Inflammatory macrophage treated with lipopolysaccharide for 1 hour (primary cell): ENCODE measurements at regions not wholly inside any gene's neighbourhood (a gene's known extent, or its start where the extent isn't known, plus 50 kb on each side); places are given as distances from the start of the nearest gene placed in this dataset.
"Not testable (repeated sequence)": the region's sequence is repeated elsewhere in the genome, so short reads cannot be mapped to it uniquely, and the experiment has no call there.

Experiments used
- DNase-seq, 2 donors: peaks; one replicate each; pipeline ENCODE4 v3.0.0-alpha.2; 2020 to 2022

DNA sequence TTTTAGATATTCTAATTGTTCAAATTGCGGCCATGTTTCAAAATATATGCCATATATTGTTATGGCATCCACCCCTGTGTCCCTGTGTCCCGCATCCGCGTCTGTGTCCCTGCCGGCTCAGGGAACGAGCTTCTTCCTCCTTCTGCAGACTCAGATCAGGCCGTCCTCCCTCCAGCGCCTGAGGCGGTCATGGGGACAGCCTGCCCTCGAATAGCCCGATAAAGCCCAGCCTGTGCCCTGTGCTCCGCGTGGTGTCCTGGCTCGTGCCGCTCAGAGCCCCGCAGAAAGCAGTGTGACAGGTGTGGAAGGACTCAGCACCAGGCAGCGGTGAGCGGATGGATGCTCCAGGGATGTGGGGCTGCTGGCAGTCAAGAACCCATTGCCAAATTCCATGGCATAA lies 663.4 kb upstream of the DEFB115 start:
- no peak for DNase-seq

DNA sequence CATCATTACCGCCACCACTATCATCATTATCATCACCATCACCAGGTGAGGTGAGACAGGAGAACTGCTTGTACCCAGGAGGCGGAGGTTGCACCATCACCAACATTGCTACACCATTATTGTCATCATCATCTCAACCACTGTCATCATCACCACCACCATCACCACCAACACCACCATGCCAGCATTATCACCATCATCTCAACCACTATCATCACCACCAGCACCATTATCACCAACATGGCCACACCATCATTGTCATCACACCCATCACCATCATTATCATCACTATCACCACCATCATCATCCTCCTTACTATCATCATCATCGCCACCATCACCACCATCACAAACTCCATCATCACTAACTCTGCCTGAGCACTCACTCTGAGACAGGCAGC lies 661.8 kb upstream of the DEFB115 start:
- DNase-seq: no peak

DNA sequence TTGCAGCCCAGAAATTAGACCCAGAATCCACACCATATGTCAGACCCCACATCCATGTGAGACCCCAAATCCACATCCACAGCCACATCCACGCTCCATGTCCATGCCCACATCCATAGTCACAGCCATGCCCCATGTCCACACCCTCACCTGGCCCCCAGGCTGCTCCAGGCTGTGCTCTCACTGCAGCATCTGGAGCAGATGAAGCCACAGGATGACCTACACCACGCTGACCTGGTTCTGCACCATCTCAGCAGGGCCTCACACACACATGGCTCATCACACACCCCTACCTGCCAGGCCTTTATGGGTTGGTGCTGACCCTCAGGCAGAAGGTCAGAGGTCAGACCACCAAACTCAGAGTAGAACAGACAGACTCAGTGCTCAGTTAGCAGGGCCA lies 660.0 kb upstream of the DEFB115 start:
- DNase-seq: not testable (repeated sequence)

DNA sequence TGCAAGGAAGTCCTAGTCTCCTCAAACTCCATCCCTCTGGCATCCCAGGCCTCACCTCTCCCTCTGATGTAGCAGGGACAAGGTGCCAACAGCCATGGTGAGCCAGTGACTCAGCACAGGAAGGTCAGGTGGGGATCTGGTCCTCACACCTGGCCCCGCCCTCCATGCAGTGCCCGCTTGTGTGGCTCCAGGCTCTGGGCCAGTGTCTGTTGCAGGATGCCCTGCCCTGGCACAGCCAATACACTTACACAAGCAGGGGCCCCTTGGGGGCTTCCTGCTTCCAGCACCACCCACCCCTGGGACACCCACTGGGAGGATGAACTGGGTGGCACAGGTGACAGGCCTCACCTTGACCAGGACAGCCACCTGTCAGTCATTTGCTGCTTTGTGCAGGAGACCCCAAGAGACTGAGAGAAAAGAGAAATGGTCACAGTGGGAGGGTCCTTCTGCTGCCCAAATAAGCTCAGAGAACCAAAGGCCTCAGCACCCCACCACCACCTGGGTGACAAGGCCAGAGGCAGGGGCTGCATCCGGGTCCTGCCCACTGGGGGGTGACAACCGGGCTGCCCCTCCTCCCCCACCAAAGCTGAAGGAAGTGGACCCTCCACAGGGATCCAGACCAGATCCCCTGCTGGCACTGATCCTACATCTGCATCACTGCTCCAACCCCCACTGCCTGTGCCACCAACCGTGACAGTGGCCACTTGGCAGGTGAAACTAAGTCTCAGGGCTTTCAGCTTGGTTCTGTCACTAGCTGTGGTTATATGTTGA lies 658.8 kb upstream of the DEFB115 start:
- DNase-seq: no peak

DNA sequence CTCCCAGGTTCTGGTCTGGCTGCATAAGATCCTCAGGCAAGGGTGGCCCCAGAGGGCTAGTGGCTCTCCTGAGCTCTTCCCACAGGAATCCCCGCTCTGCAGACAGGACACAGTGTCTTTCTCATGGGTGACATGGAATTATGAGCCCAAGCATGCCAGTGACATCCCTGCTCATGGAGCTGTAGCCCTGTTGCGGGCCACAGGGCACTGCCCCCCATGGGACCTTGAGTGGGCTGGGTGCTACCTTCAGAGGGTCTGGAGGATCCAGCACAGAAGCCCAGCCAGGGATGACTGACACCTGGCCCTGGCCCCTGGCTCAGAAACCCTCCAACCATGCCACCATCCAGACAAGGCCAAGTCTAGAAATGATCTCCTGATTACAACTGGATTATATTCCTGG lies 657.5 kb upstream of the DEFB115 start:
- DNase-seq: no peak

DNA sequence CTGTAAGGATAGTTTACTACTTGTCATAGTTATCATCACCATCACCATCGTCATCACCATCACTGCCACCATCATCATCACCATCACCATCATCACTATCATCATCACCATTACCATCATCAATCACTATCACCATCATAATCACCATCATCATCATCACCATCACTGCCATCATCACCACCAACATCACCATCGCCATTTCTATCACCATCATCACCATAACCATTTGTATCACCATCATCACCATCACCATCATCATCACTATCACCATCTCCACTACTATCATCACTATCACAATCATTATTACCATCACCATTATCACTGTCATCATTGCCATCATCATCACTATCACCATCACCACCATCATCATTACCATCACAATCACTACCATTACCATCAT lies 655.5 kb upstream of the DEFB115 start:
- no peak for DNase-seq

DNA sequence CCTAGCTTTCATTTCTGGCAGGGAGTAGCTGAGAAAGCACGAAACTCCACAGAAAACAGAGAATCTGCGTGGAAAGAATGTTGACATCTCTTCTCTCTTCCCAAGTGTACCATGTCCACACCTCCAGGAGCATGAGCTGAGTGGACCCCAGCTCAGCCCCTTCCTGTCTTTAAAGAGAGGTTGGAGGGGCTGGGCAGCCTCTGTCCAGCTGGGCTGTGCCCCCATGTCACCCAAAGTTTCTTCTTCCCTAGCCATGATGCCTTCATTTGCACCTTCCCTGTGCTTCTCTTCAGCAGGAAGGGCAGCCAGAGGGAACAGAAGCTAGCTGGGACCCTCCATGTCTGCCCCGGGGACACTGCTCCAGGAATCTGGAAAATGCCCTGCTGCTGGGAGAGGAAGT lies 655.0 kb upstream of the DEFB115 start:
- DNase-seq: no peak

DNA sequence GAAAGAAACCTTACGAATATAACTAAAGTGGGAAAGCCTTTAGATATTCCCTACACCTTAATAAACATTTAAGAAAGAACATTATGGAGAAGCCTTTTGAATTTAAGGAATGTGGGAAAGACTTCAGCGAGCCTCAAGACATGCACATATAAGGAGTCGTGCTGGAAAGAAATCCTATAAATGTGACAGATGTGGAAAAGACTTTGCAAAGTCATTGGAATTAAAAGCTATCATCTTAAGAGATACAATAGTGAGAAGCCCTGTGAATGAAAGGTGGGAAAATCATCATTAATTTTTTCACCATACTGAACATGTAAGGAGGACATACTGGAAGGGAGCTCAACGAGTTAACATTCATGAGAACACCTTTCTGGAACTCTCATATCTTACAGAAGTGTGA lies 650.5 kb upstream of the DEFB115 start:
- DNase-seq: no peak

DNA sequence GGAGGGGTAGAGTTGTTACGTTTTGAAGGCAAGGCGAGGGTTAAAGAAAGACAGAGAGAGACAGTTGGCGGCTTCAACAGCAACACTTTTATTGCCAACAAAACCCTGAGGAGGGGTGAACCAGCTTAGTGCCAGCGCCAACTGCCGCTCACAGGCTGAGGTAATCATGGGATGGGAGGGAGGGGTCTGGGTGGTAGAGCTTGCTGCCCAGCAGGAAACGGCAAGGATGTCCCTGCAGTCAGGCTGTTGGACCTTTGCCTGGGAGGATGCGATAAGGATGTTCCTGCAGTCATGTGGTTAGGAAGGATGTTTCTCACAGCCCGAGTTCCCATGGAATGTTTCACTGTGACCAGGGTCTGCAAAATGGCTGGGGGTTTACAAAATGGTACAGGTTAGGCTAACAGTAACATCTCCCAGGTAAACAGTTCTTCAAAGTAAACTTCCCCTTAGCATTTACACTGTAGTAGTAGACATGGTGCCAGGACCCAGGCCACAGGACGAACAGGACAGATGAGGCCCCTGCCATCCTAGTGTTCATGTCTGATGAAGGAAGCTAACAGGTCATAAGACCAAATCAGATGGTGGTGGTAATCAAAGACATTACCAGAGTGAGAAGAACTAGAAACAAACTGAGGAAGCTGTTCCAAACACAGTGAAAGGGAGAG lies 647.3 kb upstream of the DEFB115 start:
- DNase-seq: no peak

DNA sequence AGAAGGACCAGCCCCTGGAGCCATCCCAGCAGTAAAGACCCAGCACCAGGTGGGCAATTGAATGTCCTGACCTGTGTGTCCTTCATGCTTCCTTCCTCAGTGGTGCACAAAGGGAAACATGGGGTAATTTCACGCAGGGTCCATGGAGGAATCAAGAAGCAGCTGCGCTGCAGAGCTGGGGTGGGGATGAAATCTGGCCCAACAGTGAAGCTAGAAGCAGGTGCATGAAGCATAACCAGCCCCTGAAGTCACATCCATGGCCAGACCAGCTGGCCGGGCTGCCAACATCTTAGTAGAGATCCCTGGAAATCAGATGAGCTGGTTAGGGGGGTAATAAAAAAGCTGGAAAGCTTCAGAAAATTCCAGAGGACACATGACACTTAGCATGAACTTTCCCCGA lies 646.7 kb upstream of the DEFB115 start:
- no peak for DNase-seq

DNA sequence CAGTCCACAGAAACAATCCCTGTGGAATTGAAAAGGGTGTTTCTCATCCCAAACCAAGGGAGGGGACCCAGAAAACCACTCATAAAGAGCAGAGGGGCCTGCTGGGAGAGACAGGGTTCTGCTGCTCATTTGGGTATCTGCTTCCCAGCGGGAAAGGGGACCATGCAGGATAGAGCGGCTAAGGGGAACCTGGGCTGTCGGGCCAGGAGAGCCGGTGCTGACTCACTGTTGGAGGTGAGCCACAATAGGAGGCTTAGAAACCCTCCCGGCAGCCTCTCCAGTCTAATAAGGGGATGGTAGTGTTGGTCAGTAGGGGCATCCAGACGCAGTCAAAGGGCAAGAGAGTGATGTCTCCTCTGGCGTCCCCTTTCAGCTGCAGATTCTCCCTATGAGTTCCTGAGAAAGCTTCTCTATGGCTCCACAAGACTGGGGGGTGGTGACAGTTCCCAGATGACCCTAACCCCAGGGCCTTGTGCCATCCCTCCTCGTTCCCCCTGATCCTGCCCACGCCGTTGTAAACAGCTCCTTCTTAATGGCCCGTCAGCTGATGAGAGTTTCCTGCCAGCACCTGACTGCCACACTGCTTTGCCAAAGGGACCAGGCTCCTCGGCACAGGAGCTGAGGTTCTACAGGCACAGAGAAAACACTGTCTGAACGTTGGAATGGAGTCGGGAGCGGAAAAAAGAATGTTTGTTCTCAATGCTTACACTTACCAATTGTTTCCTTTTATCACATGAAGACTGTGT lies 646.1 kb upstream of the DEFB115 start:
- DNase-seq: no peak

DNA sequence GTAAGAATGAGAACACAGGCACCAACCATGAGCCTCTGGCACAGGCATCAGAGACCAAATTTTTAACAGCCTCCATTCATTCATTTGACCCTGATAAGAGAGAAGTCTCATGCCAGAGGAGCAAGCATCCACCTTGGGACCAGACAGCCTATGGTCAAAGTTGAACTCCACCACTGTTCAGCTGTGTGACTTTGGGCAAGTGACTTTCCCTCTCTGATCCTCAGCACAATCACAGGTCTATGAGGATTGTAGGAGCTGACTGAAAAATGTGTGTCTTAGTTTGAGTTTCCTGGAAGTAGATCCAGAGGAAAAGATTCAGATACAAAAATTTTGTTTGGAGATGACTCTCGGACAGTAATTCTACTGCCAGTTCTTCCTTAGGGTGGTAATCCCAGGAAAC lies 645.1 kb upstream of the DEFB115 start:
- DNase-seq: no peak

DNA sequence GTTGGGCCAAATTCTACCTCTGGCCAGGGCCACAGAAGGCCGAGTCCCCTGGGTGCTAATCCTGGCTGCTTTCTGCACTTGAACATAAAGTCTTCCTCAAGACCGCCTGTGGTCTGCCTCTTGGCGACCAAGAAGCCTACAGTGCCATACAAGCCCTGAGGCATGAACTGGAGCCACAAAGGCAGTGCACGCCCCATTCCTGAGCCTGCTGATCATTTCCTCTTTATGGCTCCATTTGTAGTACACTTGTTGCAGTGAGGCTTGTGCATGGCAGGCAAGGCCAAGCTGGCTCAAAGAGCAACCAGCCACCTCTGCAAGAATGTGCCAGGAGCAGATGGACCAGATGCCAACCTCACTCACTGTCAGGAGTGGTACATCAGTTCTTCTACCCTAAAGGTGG lies 636.1 kb upstream of the DEFB115 start:
- not testable (repeated sequence) for DNase-seq

DNA sequence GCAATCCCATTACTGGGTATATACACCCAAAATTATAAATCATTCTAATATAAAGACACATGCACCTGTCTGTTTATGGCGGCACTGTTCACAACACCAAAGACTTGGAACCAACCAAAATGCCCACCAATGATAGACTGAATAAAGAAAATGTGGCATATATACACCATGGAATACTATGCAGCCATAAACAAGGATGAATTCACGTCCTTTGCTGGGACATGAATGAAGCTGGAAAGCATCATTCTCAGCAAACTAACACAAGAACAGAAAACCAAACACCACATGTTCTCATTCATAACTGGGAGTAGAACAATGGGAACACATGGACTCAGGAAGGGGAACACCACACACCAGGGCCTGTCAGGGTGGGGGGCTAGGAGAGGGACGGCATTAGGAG lies 633.2 kb upstream of the DEFB115 start:
- DNase-seq: not testable (repeated sequence)

DNA sequence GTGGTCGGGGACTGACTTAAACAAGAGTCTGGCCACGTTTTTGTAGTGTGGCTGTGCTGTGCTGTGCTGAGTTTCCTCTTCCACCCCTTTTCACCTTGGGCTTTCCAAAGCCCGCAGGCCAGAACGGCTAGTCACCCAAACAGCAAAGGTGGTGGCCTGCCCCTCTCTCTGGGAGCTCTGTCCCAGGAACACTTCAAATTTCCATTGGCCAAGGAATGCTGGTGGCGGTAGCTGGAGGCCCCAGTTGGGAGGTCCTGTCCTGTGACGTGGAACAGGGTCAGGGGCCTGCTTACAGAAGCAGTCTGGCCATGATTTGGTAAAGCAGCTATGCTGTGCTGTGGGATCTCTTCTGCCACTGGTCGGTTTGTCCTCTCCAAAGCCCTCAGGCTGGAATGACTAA lies 628.1 kb upstream of the DEFB115 start:
- not testable (repeated sequence) for DNase-seq

DNA sequence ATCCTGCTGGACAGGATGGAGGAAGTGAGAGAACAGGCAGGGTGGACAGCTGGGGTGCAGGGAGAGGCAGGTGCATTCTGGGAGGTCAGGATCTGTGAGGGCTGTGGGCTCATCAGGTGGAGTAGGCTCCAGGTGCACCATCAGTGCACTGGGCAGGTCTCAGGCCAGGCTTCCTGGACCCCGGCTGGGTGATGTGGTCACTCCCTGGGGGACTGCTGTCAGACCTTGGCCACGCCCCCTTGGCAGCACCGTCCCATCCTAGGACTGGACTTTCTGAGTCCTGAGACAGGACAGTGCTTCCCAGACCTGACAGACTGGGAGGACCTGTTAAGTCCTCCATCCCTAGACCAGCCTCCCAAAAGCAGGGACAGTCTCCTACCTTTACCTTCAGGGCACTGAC lies 626.7 kb upstream of the DEFB115 start:
- no peak for DNase-seq

DNA sequence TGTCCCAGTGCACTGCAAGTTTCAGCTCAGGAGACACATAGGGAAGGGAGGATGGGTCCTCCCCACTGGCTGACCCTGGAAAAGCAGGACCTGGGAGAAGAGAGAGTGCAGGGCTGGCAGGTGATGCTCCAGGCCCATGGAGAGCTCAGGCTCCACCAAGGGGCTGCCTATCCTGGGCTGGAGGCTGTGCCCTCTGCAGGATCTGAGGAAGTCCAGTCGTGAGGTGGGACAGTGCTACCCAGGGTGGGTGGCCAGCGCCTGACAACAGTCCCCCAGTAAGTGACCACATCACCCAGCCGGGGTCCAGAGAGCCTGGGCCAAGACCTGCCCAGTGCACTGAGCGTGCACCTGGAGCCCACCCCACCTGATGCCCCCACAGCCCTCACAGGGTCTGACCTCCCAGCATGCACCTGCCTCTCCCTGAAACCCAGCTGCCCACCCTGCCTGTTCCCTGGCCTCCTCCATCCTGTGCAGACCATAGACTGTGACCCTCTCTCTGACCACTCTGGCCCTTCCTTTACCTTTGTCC lies 626.1 kb upstream of the DEFB115 start:
- DNase-seq: not testable (repeated sequence)

DNA sequence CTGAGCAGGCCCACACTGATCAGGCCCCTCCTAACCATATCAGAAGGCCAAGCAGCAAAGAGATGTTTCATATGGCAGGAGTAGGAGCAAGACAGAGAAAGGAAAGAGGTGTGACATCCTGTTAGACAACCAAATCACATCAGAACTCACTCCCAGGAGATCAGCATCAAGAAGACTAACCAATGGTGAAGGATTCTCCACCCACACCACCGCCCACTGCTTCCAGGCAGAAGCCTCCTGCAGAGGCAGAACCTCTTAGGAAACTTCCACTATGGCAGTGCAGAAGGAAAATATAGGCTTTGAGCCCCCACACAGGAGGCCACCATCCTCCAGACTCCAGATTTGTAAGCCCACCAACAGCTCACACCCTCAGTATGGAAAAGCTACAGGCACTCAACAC lies 624.7 kb upstream of the DEFB115 start:
- not testable (repeated sequence) for DNase-seq

DNA sequence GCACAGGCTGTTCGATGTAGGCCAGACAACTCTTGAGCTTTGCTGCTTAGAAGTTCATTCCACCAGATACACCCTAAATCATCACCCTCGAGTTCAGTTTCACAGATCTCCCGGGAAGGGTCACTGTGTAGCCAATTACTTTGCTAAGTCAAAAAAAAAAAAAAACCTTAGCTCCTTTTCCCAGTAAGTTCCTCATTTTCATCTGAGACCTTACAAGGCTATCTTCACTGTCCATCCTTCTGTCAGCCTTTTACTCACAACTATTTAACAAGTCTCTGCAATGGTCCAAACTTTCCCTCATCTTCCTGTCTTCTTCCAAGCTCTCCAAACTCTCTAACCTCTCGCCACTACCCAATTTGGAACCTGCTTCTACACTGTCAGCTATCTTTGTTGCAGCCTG lies 615.9 kb upstream of the DEFB115 start:
- not testable (repeated sequence) for DNase-seq

DNA sequence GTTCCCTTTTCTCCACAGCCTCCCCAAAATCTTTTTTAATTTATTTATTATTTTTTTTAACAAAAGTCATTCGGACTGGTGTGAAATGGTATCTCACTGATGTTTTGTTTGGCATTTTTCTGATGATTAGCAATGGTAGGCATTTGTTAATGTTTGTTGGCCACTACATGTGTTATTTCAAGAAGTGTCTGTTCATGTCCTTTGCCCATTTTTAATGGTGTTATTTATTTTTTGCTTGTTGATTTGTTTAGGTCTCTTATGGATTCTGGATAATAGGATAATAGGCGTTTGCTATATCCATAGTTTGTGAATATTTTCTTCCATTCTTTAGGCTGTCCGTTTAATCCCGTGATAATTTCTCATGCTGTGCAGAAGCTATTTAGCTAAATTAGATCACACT lies 596.5 kb upstream of the DEFB115 start:
- not testable (repeated sequence) for DNase-seq

DNA sequence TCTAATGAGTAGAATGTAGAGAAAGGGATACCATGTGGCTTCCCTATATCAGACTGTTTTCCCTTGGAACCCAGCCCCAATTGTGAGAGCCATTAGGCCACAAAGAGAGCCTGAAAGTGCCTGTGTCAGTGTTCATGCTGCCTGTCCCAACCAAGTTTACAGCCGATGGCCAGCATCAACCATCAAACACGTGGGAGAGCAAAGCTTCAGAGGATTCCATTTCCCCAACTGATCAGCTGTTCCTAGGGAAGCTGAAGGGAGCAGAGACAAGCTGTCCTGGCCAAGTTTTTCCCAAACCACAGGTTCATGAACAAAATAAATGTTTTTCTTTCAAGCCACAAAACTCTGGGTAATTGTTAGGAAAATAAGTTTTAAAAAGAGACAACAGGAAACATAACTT lies 589.0 kb upstream of the DEFB115 start:
- DNase-seq: not testable (repeated sequence)

DNA sequence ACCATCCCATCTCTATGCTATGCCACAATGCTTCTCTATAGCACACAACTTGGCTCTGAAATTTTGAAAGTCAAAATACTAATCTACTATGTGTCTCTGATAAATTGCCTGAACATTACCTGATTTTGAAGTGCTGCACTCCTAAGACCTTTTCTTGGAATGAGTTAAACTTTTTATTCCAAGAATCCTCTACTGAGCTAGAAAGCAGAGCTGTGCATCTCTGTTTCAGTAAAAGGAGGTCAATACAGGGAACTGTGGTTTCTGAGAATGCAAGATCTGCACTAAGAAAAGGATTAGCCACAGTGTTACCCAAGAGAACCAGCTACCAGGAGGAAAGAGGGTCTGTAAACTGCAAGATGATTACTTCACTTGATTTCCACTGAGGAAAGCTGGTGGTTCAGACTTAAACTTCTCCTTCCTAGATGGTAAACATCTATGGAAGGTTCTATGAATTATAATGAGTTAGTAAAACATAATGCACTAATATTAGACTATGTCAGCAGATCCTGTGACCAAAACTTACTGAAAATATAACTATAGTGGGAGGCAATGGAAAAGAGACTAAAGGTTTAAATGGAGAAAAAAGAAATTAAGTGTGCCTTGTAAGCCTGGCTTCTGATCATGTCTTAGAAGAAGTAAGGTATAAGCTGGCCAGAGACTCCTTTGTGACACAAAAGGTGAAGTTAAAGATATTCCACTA lies 588.0 kb upstream of the DEFB115 start:
- not testable (repeated sequence) for DNase-seq

DNA sequence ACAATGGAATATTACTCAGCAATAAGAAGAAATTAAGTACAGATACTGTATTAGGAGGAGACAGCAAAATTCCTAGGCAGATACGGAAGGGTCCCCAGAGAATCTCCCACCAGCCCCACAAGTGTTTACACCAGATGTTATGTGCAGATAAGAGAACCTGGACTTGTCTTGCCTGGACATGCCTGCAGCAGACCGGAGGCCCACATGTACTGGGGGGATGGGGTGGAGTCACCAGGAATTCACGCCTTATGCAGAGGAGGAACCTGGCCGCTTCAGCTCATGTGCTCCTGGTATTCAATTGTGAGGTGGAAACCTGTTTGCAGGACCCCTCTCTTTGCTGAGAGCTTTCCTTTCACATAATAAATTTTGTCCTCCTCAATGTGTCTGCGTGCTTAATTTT lies 586.3 kb upstream of the DEFB115 start:
- DNase-seq: not testable (repeated sequence)
